ENCODE measurements at regions not wholly inside any gene's neighbourhood (a gene's known extent, or its start where the extent isn't known, plus 50 kb on each side); places are given as distances from the start of the nearest gene placed in this dataset.

- no peak overlapping the region for H3K4me3 ChIP-seq
- H3K4me1 ChIP-seq, result no peaks in the 10 kb centered on the region
- H3K27me3 ChIP-seq, result no peaks in the 10 kb centered on the region
- intact Hi-C loops (cut with DNase I), result no loop called here
- H3K36me3 ChIP-seq, result no peaks in the 10 kb centered on the region
- H3K27ac ChIP-seq, result no peak overlapping the region
- no peak for DNase-seq (ENCODE audit: low spot score in 2 of 2)
- no peak for TF ChIP-seq CTCF (IDR thresholded peaks at IDR 0.05)
- no peaks in the 10 kb centered on the region for H3K9me3 ChIP-seq
Observed at GRCh38 chr7:21146642-21147423, 281.1 kb upstream of the SP4 start.

- no peaks in the 10 kb centered on the region for H3K36me3 ChIP-seq
- no peak for DNase-seq (ENCODE audit: low spot score in 2 of 2)
- intact Hi-C loops (cut with DNase I), result no loop called here
- no peak overlapping the region for H3K4me3 ChIP-seq
- H3K27me3 ChIP-seq, result no peaks in the 10 kb centered on the region
- TF ChIP-seq CTCF (IDR thresholded peaks at IDR 0.05), result no peak
- H3K4me1 ChIP-seq, result no peaks in the 10 kb centered on the region
- no peak overlapping the region for H3K27ac ChIP-seq
- H3K9me3 ChIP-seq, result no peaks in the 10 kb centered on the region
Observed at GRCh38 chr7:21149809-21150208, 278.1 kb upstream of the SP4 start.

- Histone ChIP-seq H3K4me1 (no peaks in the 10 kb centered on the region), H3K27ac (no peak overlapping the region), H3K9me3 (no peaks in the 10 kb centered on the region), H3K36me3 (no peaks in the 10 kb centered on the region), H3K27me3 (no peaks in the 10 kb centered on the region), H3K4me3 (no peak overlapping the region)
- intact Hi-C loops (cut with DNase I), result no loop called here
- no peak for TF ChIP-seq CTCF (IDR thresholded peaks at IDR 0.05)
- DNase-seq (ENCODE audit: low spot score in 2 of 2), result no peak
Observed at GRCh38 chr7:21154614-21155013, 273.3 kb upstream of the SP4 start.

GRCh38 chr7:21159506-21159905, 268.4 kb upstream of the SP4 start:
- DNase-seq (ENCODE audit: low spot score in 2 of 2), result no peak
- no peak for TF ChIP-seq CTCF (IDR thresholded peaks at IDR 0.05)
- H3K36me3 ChIP-seq, result no peaks in the 10 kb centered on the region
- no peaks in the 10 kb centered on the region for H3K27me3 ChIP-seq
- no peak overlapping the region for H3K27ac ChIP-seq
- H3K4me3 ChIP-seq, result no peak overlapping the region
- no peaks in the 10 kb centered on the region for H3K4me1 ChIP-seq
- no peaks in the 10 kb centered on the region for H3K9me3 ChIP-seq
- intact Hi-C loops (cut with DNase I), result no loop called here

- H3K27me3 ChIP-seq, result no peaks in the 10 kb centered on the region
- no peak for TF ChIP-seq CTCF (IDR thresholded peaks at IDR 0.05)
- no peak overlapping the region for H3K27ac ChIP-seq
- H3K4me3 ChIP-seq, result no peak overlapping the region
- H3K4me1 ChIP-seq, result no peaks in the 10 kb centered on the region
- no peaks in the 10 kb centered on the region for H3K9me3 ChIP-seq
- no peak for DNase-seq (ENCODE audit: low spot score in 2 of 2)
- H3K36me3 ChIP-seq, result no peaks in the 10 kb centered on the region
- intact Hi-C loops (cut with DNase I), result no loop called here
Observed at GRCh38 chr7:21160401-21160800, 267.5 kb upstream of the SP4 start.

- Histone ChIP-seq H3K4me1 (no peaks in the 10 kb centered on the region), H3K9me3 (no peaks in the 10 kb centered on the region), H3K36me3 (no peaks in the 10 kb centered on the region), H3K27ac (no peak overlapping the region), H3K27me3 (no peaks in the 10 kb centered on the region), H3K4me3 (no peak overlapping the region)
- no peak for TF ChIP-seq CTCF (IDR thresholded peaks at IDR 0.05)
- no peak for DNase-seq (ENCODE audit: low spot score in 2 of 2)
- intact Hi-C loops (cut with DNase I), result no loop called here
Observed at GRCh38 chr7:21167942-21168341, 259.9 kb upstream of the SP4 start.
